Ovary (tissue), 7 donors: ENCODE measurements at regions not wholly inside any gene's neighbourhood (a gene's known extent, or its start where the extent isn't known, plus 50 kb on each side); places are given as distances from the start of the nearest gene placed in this dataset.
A peak's percentile ranks its signal among the peaks of the same experiment; 100 is the strongest.

Experiments
- DNase-seq, 5 donors: peaks; one replicate each; pipeline ENCODE4 v3.0.0-alpha.2; 2019 to 2020
- H3K27ac ChIP-seq, 2 donors: fragments of 200-600 bp; one replicate each; pipeline versions ENCODE4 v1.5.1 to v1.8.0; 2019 to 2022
- H3K27me3 ChIP-seq: fragments of 200-600 bp; one replicate; pipeline ENCODE4 v1.8.0; 2022
- H3K36me3 ChIP-seq: fragments of 200-600 bp; sonication (generic); one replicate; pipeline ENCODE4 v1.5.1; 2019
- H3K4me1 ChIP-seq: one replicate; pipeline ENCODE4 v1.8.1; 2013; ENCODE audit warnings: mild to moderate bottlenecking, moderate library complexity; ENCODE audit not compliant: insufficient read depth
- H3K4me3 ChIP-seq: fragments of 200-600 bp; sonication (generic); one replicate; pipeline ENCODE4 v1.5.1; 2017
- H3K9me3 ChIP-seq, 2 donors: fragments of 200-600 bp in 1 of 2; sonication (generic) in 1 of 2; one replicate each; pipeline versions ENCODE4 v1.5.1 to v1.8.1; 2013 to 2019; ENCODE audit warnings: mild to moderate bottlenecking in 1 of 2, moderate library complexity in 1 of 2
- EP300 ChIP-seq: sonication (generic); formaldehyde crosslinking; IDR thresholded peaks from one replicate; pipeline ENCODE4 v1.6.1; 2017; ENCODE audit warnings: antibody characterized with exemption
- POLR2A ChIP-seq: fragments of 450-650 bp; IDR thresholded peaks from one replicate; pipeline ENCODE4 v1.6.1; 2017; ENCODE audit warnings: antibody characterized with exemption, mild to moderate bottlenecking, moderate library complexity
- WGBS, 3 donors: extraction: QIAGEN DNeasy Blood & Tissue Kit in 1 of 3; methylation state at CpG; one replicate each; pipeline versions ENCODE4 v1.1.5 to v1.1.7; 2013 to 2017; 5-methylcytosine and 5-hydroxymethylcytosine counted together
- intact Hi-C, 4 donors: fragments of 100-400 bp; cut with DNase I; formaldehyde crosslinking; loops; one replicate each; pipeline versions ENCODE4 v1.11.0 to v1.15.1; 2022 to 2023
- TF ChIP-seq, protein P1 (sequence below), 3 donors: fragments of 450-650 bp in 2 of 3; fragments of 200-600 bp in 1 of 3; IDR thresholded peaks; one replicate each; pipeline versions ENCODE4 v1.5.1 to v1.8.0; 2016 to 2022; ENCODE audit warnings: antibody characterized with exemption in 3 of 3, mild to moderate bottlenecking in 1 of 3
- donor health status: DM: no; HTN: no; CAD: no; lungs with moderate emphysema.
- donor health status: DM: no; HTN: no; CAD: no.
- donor health status: Bipolar disorder and iron deficiency.
- donor health status: DM: no; HTN: no; CAD: no.
- donor health status: DM: yes; HTN: yes; CAD: no.

DNA sequence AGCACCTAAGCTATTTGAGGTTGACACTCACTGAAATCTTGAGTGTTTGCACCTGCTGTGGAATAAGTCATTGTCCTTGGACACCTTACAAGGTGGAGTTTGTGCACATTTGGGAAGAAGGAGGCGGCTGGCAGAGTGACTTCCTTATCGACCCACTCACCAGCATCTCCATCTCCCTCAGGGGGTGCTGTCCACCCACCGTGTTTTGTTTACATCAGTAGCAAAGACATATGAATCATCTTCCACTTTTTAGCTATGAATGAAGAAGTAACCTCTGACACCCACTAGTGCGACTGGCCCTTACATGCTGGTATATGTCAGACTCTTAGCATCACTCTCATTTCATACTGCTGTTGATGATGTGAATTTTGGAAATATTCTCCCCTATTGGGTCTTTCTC, 119.5 kb upstream of the SGK1 start:
- Histone ChIP-seq H3K27ac (no peak overlapping the region), H3K36me3 (no peaks in the 10 kb centered on the region), H3K27me3 (no peaks in the 10 kb centered on the region), H3K4me3 (no peak overlapping the region), H3K9me3 (no peaks in the 10 kb centered on the region), H3K4me1 (peaks cover 2% of the 10 kb centered on the region)
- intact Hi-C loops, result no loop called here
- WGBS, 3 donors, result 59 to 68% (median 61%) methylated on average over 4 of the region's 4 CpGs
- no peak for DNase-seq
- TF ChIP-seq POLR2A, result no peak
- no peak for TF ChIP-seq EP300
- TF ChIP-seq, protein P1, sequence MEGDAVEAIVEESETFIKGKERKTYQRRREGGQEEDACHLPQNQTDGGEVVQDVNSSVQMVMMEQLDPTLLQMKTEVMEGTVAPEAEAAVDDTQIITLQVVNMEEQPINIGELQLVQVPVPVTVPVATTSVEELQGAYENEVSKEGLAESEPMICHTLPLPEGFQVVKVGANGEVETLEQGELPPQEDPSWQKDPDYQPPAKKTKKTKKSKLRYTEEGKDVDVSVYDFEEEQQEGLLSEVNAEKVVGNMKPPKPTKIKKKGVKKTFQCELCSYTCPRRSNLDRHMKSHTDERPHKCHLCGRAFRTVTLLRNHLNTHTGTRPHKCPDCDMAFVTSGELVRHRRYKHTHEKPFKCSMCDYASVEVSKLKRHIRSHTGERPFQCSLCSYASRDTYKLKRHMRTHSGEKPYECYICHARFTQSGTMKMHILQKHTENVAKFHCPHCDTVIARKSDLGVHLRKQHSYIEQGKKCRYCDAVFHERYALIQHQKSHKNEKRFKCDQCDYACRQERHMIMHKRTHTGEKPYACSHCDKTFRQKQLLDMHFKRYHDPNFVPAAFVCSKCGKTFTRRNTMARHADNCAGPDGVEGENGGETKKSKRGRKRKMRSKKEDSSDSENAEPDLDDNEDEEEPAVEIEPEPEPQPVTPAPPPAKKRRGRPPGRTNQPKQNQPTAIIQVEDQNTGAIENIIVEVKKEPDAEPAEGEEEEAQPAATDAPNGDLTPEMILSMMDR (IDR thresholded peaks at IDR 0.05), result no peak

- Histone ChIP-seq H3K27ac (no peak overlapping the region), H3K4me3 (no peak overlapping the region), H3K4me1 (peaks cover 2% of the 10 kb centered on the region), H3K9me3 (no peaks in the 10 kb centered on the region), H3K27me3 (no peaks in the 10 kb centered on the region), H3K36me3 (no peaks in the 10 kb centered on the region)
- intact Hi-C loops, result no loop called here
- TF ChIP-seq, protein P1 (IDR thresholded peaks at IDR 0.05), result no peak
- no peak for TF ChIP-seq POLR2A
- no peak for TF ChIP-seq EP300
- no peak for DNase-seq
- 0 to 42% (median 32%) methylated on average over 1 of the region's 1 CpG for WGBS, 3 donors
Measured at GRCh38 chr6:134436950-134437349, 119.0 kb upstream of the SGK1 start.

DNA sequence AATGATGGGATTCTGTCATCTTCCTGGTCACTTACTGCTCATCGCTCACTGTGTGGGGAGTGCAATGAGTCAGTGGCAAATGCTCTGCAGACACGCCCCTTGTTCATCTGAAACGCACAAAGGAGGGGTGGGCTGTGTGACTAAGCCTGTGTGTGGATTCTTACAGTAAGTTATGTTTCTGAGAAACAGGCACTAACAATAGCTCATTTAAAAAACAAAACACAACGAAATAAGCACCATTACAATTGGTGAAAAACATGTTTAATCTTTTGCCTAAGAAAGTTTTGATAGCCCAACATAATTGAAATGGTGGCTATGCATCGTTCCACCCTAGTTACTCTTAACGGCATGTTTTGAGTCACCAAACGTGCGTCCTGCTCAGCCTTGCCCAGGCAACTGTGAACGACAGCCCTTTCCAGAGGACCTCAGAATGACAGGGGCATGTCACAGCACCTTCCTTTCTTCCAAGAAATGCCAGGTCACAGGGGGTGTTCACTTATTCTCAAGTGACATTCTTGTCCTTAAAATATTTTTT, 118.4 kb upstream of the SGK1 start:
- TF ChIP-seq, protein P1 (IDR thresholded peaks at IDR 0.05), result no peak
- no peaks in the 10 kb centered on the region for H3K27me3 ChIP-seq
- H3K36me3 ChIP-seq, result no peaks in the 10 kb centered on the region
- H3K27ac ChIP-seq, result no peak overlapping the region
- intact Hi-C loops, result no loop called here
- H3K9me3 ChIP-seq, result no peaks in the 10 kb centered on the region
- H3K4me1 ChIP-seq, result peaks cover 2% of the 10 kb centered on the region
- peak in 4 of 5 donors; percentile 30 to 60 (median 36) for DNase-seq
- H3K4me3 ChIP-seq, result no peak overlapping the region
- 38 to 47% (median 43%) methylated on average over 9 of the region's 9 CpGs for WGBS, 3 donors

GRCh38 chr6:134435814-134436280, 117.9 kb upstream of the SGK1 start:
- intact Hi-C loops, result no loop called here
- WGBS, 3 donors, result 25 to 37% (median 35%) methylated on average over 3 of the region's 3 CpGs
- no peak for DNase-seq
- H3K27ac ChIP-seq, result no peak overlapping the region
- H3K9me3 ChIP-seq, result no peaks in the 10 kb centered on the region
- H3K27me3 ChIP-seq, result no peaks in the 10 kb centered on the region
- H3K36me3 ChIP-seq, result no peaks in the 10 kb centered on the region
- TF ChIP-seq EP300, result no peak
- TF ChIP-seq POLR2A, result no peak
- TF ChIP-seq, protein P1 (IDR thresholded peaks at IDR 0.05), result no peak
- no peak overlapping the region for H3K4me3 ChIP-seq
- peaks cover 2% of the 10 kb centered on the region for H3K4me1 ChIP-seq
